ENCODE measurements at regions not wholly inside any gene's neighbourhood (a gene's known extent, or its start where the extent isn't known, plus 50 kb on each side); places are given as distances from the start of the nearest gene placed in this dataset.

- TF ChIP-seq CTCF (IDR thresholded peaks at IDR 0.05) (no peak), EP300 (IDR thresholded peaks at IDR 0.05) (no peak), POLR2A (IDR thresholded peaks at IDR 0.05; ENCODE audit: low read depth) (no peak), POLR2AphosphoS5 (IDR thresholded peaks at IDR 0.05) (no peak)
Observed at GRCh38 chr3:140765246-140765645, 87.4 kb downstream of the TRIM42 start.

All from esophagus muscularis mucosa (tissue), 4 donors.